Activated CD4-positive, alpha-beta T cell treated with anti-CD3 and anti-CD28 coated beads, Interleukin-2, amount 50 U/mL, for 4 hours (primary cell): ENCODE measurements at regions not wholly inside any gene's neighbourhood (a gene's known extent, or its start where the extent isn't known, plus 50 kb on each side); places are given as distances from the start of the nearest gene placed in this dataset.

Source experiments
- DNase-seq, 2 experiments: peaks; one replicate each; pipeline ENCODE4 v3.0.0-alpha.2; 2020

- DNase-seq, result no peak
These were observed 119.8 kb downstream of the TENT4A start for GRCh38 chr5:6832994-6833393.

DNA sequence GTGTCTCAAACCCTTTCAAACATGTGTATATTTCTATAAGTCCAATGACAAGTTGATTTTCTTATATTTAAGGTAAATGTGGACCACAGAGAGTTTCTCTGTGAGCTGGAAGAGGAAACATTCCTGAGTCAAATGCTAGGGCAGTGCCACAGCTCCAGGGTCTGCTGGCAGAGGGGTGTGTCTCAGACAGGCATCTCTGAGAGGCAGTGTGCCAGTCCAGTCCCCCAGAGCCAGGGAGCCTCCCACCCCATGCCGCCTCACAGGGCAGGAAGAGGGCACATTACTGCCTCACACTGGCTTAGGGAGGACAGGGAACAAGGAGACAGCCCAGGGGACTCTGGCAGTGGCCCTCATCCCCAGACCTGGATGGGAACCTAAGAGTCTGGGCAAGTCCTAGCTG is 120.2 kb downstream of the TENT4A start:
- no peak for DNase-seq

GRCh38 chr5:6837095-6837494 is 123.9 kb downstream of the TENT4A start:
- no peak for DNase-seq

DNA sequence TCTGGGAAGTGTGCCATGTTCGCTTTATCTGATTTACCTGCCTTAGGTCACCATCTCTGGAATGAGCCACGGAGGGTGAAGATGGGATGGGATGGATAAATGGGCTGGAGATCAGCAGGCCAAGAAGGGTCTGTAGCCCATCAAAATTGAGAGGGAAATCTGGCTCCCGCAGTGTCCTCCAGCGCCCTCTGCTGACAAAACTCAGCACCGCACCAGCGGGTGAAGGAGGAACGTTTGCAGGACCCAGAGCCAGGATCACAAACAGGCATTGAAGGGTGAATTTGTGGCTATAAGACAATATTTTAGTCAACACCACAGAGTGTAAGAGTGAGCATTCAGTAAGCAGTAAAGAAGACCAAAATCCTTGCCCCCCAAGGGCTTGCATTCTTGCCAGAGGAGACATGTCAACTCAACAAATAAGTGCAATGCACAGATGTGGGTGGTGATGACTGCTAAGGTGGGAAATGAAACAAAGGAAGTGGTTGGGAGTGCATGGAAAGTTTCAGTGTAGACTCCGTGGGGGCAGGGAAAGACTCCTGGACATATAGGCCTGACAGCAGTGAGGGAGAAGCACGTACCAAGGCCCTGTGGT is 124.4 kb downstream of the TENT4A start:
- peak in 1 of 2 experiments; percentile 5 for DNase-seq

DNA sequence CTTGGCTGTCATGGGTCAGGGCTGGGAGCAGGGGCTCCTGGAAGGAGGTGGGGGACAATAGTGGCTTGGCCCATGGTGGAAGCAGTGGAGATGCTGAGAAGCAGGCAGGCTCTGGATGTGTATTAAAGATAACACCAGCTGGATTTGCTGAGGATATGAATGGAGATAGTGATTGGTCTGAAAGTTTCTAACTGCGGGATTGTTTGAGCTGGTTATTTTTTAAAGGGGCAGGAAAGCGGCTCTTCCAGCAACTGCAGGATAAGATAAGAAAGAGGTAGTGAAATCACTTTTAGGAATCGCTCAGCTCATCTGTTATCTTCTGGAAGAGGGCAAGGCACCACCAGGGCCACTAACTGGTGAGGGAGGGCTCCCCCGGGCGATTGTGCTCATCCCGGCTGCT is 125.5 kb downstream of the TENT4A start:
- DNase-seq, result no peak

DNA sequence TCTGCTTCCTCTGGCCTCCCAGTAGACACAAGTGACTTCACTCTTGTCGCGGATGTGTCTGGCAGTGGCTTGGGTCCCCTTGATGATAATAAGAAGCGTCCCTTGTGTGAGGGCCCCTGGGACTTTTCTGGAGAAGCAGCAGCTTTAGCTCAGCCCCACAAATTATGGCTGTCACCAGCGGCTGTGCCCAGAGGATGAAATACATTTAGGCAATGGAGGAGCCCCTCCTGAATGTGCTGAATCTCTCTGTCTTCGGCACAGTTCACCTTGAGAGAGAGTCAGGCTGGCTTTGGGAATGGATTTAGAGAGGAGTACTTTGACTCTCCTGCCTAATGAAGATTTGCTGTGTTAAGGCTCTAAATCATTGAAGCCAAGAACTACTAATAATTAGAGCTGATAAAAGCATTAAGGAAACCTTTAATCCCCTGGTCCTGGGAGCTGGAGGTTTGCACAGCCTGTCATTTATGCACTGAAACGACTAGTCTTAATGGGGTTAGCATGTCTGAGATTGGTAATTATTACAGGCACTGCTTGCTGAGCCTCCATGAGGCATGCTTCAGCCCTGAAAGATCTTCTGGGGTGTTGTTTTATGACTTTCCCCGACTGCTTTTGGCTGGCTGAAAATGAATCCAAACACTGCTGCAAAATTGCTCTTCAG is 127.0 kb downstream of the TENT4A start:
- DNase-seq, result no peak

DNA sequence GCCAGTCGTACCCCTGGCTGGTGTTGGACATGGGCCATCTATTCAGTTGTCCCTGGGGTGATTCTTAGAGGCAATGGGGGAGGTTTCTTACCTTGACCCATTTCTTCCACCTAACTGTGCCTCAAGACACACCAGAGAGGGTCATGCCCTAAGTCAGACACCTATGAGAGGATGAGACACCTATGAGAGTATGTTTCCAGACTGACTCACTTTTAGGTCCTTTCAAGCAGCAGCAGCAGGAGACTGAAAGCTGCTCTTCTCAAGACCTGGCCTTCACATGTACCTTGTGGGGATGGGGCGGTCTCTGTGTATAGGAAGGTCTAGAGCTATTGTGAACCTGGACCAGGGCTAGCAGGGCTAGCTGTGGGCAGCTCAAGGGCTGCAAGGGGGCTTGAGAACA is 130.1 kb downstream of the TENT4A start:
- no peak for DNase-seq

- no peak for DNase-seq
These were observed 130.6 kb downstream of the TENT4A start for GRCh38 chr5:6843821-6844220.

DNA sequence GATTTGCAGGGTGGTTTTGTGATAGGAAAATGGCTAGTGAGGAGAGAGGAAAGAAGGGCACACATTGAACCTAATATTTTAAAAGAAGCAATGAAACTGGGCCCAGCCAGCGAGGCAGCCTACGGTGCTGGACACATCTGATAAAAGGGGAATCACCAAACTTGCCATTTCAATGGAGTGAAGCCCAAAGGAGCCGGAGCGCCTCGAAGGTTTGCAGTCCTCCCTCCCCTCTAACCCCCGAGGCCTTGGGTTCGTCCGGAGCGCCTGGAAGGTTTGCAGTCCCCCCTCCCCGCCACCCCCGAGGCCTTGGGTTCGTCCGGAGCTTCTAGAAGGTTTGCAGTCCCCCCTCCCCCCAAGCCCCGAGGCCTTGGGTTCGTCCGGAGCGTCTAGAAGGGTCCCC is 132.6 kb downstream of the TENT4A start:
- DNase-seq, result no peak

DNA sequence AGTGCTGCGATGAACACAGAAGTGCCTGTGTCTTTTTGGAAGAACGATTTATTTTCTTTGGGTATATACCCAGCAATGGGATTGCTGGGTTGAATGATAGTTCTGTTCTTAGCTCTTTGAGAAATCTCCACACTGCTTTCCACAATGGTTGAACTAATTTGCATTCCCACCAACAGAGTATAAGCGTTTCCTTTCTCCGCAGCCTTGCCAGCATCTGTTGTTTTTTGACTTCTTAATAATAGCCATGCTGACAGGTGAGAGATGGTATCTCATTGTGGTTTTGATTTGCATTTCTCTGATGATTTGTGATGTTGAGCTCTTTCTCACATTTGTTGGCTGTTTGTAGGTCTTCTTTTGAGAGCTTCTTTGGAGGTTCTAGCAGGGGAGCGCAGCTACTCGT is 134.6 kb downstream of the TENT4A start:
- no peak for DNase-seq

- DNase-seq, result no peak
These were observed 136.3 kb downstream of the TENT4A start for GRCh38 chr5:6849316-6850105.

- no peak for DNase-seq
These were observed 136.8 kb downstream of the TENT4A start for GRCh38 chr5:6850106-6850432.

GRCh38 chr5:6856653-6857052 is 143.4 kb downstream of the TENT4A start:
- DNase-seq, result no peak

GRCh38 chr5:6858419-6858818 is 145.2 kb downstream of the TENT4A start:
- DNase-seq, result no peak

DNA sequence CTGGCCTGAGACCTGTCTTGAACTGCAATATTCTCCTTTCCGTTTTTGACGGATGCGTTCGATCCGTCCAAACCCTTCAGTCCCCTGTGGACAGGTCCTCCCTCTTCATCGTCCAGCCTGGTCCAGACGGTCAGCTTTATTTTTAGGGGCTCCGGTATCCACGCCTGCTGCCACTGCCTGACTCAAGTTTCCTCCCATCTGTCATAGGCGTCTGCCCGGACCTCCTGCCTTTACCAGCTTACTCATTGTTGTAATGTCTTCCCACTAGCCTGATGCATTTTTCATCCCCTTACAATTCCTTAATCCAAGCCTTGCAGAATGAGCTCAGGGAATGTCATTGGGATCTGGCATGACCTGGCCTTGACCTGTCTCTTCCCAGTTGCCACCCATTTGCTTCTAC is 145.8 kb downstream of the TENT4A start:
- DNase-seq, result no peak

DNA sequence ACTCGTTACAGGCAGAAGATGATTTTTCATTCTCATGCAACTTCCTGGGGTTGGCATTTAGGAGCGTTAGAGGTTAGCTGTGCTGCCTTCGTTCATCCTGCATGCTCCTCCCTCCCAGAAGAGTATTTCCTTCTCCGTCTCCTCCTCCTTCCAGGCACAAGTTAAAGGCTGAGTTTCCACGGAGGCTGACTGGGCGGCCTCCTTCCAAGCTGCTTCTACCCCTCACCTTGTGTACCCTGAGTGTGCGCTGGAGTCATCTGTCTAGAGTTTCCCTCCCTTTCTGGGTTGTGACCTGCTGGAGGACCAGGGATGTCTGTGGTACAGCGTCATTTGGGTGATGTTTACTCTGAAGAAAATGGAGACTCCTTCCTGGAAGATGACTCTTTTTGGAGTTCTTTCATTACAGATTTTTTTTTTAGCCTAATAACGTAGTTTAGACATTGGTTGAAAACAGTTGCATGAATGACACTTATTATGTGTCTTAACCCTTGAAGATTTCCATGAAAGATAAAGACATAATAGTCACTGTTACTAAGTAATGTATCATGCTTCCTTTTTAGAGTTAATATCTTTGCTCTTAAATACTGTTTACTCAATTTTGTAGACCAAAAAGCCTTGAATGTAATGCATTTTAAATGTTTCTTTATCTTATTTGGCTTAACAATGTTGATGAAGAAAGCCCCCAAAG is 146.9 kb downstream of the TENT4A start:
- no peak for DNase-seq

GRCh38 chr5:6861036-6861435 is 147.8 kb downstream of the TENT4A start:
- DNase-seq, result no peak

DNA sequence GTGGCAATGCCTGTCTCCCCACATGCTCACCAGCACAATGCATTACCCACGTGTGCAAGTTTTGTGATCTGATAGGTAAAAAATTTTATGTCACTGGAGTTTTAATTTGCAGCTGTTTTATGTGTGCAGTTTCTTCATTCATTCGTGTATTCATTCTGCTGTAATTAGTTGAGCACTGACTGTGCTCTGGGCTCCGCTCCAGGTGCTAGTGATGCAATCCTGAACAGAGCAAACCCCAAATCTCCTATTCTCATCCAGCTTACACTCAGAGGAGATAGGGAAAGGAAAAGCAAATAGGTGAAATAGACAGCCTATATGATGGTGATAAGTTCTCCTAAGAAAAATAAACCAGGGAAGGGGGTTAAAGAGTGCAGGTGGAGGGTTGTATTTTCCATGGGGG is 148.4 kb downstream of the TENT4A start:
- no peak for DNase-seq

- DNase-seq, result no peak
These were observed 149.1 kb downstream of the TENT4A start for GRCh38 chr5:6862306-6862705.

GRCh38 chr5:6867712-6868111 is 154.5 kb downstream of the TENT4A start:
- DNase-seq, result no peak

GRCh38 chr5:6868171-6868570 is 154.9 kb downstream of the TENT4A start:
- no peak for DNase-seq

GRCh38 chr5:6868575-6869215 is 155.5 kb downstream of the TENT4A start:
- DNase-seq, result no peak

DNA sequence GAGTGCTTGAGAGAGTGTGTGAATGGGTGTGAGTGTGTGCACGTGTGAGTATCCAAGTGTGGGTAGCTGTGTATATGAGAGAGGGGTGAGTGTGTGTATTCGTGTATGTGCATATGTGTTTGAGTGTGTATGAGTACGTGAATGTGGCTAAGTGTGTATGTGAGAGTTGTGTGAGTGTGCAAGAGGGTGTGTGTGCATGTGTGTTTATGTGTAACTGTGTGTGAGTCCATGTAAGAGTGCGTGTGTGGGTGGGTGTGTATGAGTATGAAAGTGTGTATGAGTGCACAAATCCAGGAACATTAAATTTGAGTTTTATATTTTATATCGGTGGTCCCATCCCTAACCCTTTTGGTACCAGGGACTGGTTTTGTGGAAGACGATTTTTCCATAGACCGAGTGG is 156.4 kb downstream of the TENT4A start:
- no peak for DNase-seq
